Psoas muscle (tissue), 6 donors: ENCODE measurements at regions not wholly inside any gene's neighbourhood (a gene's known extent, or its start where the extent isn't known, plus 50 kb on each side); places are given as distances from the start of the nearest gene placed in this dataset.

ENCODE experiments used
- ATAC-seq, 4 donors: fragments of 200-7000 bp; cut with Tn5 transposase; one replicate each; pipeline ENCODE4 v1.9.1; 2020; ENCODE audit warnings: moderate library complexity in 3 of 4, mild to moderate bottlenecking in 2 of 4
- DNase-seq, 2 donors: peaks; one replicate each; pipeline ENCODE4 v3.0.0-alpha.2; 2020
- H3K27ac ChIP-seq: fragments of 200-600 bp; one replicate; pipeline ENCODE4 v1.8.0; 2022
- H3K27me3 ChIP-seq, 3 donors: fragments of 200-600 bp in 1 of 3; one replicate each; pipeline versions ENCODE4 v1.6.1 to v1.8.0; 2013 to 2022; ENCODE audit warnings: low read length in 2 of 3, mild to moderate bottlenecking in 2 of 3, moderate library complexity in 1 of 3; ENCODE audit not compliant: insufficient read depth in 3 of 3
- H3K36me3 ChIP-seq, 2 donors: fragments of 200-600 bp in 1 of 2; one replicate each; pipeline versions ENCODE4 v1.6.1 to v1.8.0; 2013 to 2022; ENCODE audit warnings: low read depth in 1 of 2, mild to moderate bottlenecking in 1 of 2, moderate library complexity in 1 of 2; ENCODE audit not compliant: insufficient read depth in 1 of 2
- H3K4me1 ChIP-seq: fragments of 200-600 bp; one replicate; pipeline ENCODE4 v1.8.0; 2022
- H3K4me3 ChIP-seq: fragments of 200-600 bp; one replicate; pipeline ENCODE4 v1.8.0; 2022; ENCODE audit warnings: mild to moderate bottlenecking
- H3K9me3 ChIP-seq: fragments of 200-600 bp; one replicate; pipeline ENCODE4 v1.8.0; 2022
- CTCF ChIP-seq: fragments of 200-600 bp; IDR thresholded peaks from one replicate; pipeline ENCODE4 v1.8.0; 2022; ENCODE audit warnings: antibody characterized with exemption
- intact Hi-C, 2 donors: fragments of 100-400 bp; cut with DNase I; formaldehyde crosslinking; loops; one replicate each; pipeline versions ENCODE4 v1.11.0 to v1.14.2; 2022
- donor health status: healthy with polysubstance abuse.
- donor health status: DM: no; HTN: no; CAD: no; lungs with moderate emphysema.
- donor health status: healthy.
- donor health status: DM: yes; HTN: yes; CAD: no.
- donor health status: DM: no; HTN: no; CAD: no.
- donor health status: DM: yes; HTN: yes; CAD: no.

- Histone ChIP-seq H3K9me3 (no peaks in the 10 kb centered on the region), H3K4me1 (no peaks in the 10 kb centered on the region), H3K4me3 (no peak overlapping the region), H3K27me3 (no peaks in the 10 kb centered on the region), H3K36me3 (no peaks in the 10 kb centered on the region), H3K27ac (no peak overlapping the region)
- ATAC-seq (no peak), DNase-seq (no peak)
- intact Hi-C loops, result no loop called here
- TF ChIP-seq CTCF, result no peak
Observed at GRCh38 chr3:132772252-132772651, 50.0 kb upstream of the NPHP3 start.
